Muscle of leg (tissue), 3 donors: ENCODE measurements at regions not wholly inside any gene's neighbourhood (a gene's known extent, or its start where the extent isn't known, plus 50 kb on each side); places are given as distances from the start of the nearest gene placed in this dataset.
"Not testable (repeated sequence)": the region's sequence is repeated elsewhere in the genome, so short reads cannot be mapped to it uniquely, and the experiment has no call there.

Experiments used
- DNase-seq: peaks from one replicate; pipeline ENCODE4 v3.0.0; 2013
- H3K27ac ChIP-seq: one replicate; pipeline ENCODE4 v1.5.1; 2013; ENCODE audit warnings: mild to moderate bottlenecking, low read length, control low read depth
- H3K27me3 ChIP-seq: one replicate; pipeline ENCODE4 v1.6.1; 2013; ENCODE audit warnings: low read length; ENCODE audit not compliant: control insufficient read depth, insufficient read depth
- H3K36me3 ChIP-seq: one replicate; pipeline ENCODE4 v1.6.1; 2013; ENCODE audit warnings: low read length; ENCODE audit not compliant: control insufficient read depth, insufficient read depth
- H3K4me1 ChIP-seq: one replicate; pipeline ENCODE4 v1.6.1; 2013; ENCODE audit warnings: low read length; ENCODE audit not compliant: control insufficient read depth, insufficient read depth
- H3K4me3 ChIP-seq: one replicate; pipeline ENCODE4 v1.5.1; 2013; ENCODE audit warnings: low read length, control low read depth
- H3K9me3 ChIP-seq: replicated peaks from 2 replicates; pipeline ENCODE4 v1.6.1; 2013; ENCODE audit warnings: low read depth, low read length; ENCODE audit not compliant: control insufficient read depth
- WGBS: methylation state at CpG from one replicate; pipeline ENCODE4 v1.1.5; 2013; ENCODE audit warnings: missing lambda C conversion rate; ENCODE audit not compliant: insufficient coverage; 5-methylcytosine and 5-hydroxymethylcytosine counted together

DNA sequence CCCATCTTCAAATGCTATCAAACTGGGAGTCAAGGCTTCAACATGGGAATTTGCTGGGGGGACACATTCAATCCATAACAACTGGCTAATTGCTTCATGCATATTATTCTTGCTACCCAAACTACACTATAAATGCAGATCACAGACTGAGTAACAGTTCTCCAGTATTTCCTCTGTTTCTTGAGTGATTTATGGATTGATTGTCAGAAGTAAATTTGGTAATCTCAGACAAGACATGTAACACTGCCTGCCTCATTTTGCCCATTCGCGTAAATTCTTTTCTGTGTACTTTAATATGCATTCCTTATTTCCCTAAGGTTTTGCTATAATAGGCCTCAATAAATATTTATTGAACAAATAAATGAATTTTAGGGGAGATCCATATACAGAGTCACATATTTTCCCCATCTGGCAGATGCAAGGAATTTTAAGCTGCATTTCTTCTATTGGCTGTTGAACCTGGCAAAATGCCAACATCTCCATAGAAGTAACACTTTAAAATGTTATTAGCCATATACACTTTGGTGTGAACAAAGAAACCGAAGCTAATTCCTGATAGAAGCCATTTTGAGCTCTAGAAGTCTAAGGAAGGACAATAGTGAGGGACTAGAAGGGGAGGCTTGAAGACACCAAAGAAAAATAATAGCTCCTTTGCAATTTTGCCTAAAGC is 98.2 kb downstream of the QRSL1 start:
- no CpG with 5 or more reads among the region's 3 CpGs for whole genome bisulfite sequencing
- DNase-seq: no peak
- Histone ChIP-seq H3K27ac (no peak overlapping the region), H3K36me3 (no peaks in the 10 kb centered on the region), H3K9me3 (no peaks in the 10 kb centered on the region), H3K4me3 (no peak overlapping the region), H3K27me3 (no peaks in the 10 kb centered on the region), H3K4me1 (peaks cover 30% of the 10 kb centered on the region)

DNA sequence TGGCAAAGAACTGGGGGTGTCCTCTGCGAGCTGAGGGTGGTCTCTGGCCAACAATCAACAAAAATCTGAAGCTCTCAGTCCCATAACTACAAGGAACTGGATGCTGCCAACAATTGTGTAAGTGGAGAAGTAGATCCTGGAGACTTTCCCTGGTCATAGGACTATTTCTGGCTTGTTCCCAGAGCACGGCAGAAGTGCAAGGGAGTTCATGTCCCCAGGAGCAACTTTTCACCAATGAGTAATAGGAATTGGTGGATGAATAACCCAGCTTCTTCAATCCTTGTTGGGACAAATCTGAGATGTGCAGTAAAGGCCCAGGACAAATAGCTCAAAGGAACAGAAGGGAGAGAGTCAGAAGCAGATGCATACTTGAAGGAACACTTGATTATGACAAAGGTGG is 95.5 kb downstream of the QRSL1 start:
- H3K4me3 ChIP-seq: no peak overlapping the region
- WGBS: 17% methylated on average over 1 of the region's 2 CpGs
- H3K27me3 ChIP-seq: no peaks in the 10 kb centered on the region
- DNase-seq: no peak
- peaks cover 7% of the 10 kb centered on the region for H3K4me1 ChIP-seq
- H3K36me3 ChIP-seq: no peaks in the 10 kb centered on the region
- no peak overlapping the region for H3K27ac ChIP-seq
- H3K9me3 ChIP-seq: no peaks in the 10 kb centered on the region

DNA sequence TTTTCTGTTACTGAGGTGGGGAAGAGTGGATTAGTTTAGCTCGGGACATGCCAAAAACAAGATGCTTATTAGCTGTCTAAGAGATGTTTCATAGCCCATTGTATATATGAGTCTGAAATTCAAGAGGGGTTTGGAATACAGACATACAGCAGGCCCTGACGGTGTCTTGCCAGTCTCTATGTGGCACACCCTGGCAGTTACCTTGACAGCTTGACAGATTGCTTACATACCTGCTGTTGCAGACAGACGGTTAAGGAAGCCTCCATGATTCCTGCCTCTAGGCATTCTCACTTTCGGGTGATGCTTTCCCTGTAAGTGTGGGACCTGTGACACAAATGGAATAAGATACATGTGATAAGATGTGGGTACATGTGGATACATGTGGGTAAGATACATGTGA is 95.0 kb downstream of the QRSL1 start:
- WGBS: 78% methylated on average over 3 of the region's 4 CpGs
- peaks cover 4% of the 10 kb centered on the region for H3K4me1 ChIP-seq

DNA sequence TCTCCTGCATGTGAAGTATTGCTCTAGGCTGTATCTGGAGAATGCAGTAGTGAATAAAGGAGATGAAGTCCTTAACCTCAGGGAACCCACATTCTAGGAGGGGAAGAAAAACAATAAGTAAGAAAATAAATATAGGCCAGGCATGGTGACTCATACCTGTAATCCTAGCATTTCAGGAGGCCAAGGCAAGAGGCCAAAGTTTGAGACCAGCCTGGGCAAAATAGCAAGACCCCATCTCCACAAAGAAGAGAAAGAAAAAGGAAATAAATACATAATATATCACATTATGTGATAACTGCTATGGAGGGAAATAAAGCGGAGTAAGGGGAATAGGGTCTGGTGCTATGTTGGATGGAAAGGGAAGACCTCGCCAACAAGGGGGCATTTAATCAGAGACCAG is 94.0 kb downstream of the QRSL1 start:
- H3K27me3 ChIP-seq, H3K27ac ChIP-seq, H3K4me1 ChIP-seq, DNase-seq, H3K4me3 ChIP-seq, H3K36me3 ChIP-seq, H3K9me3 ChIP-seq: not testable (repeated sequence)
- 95% methylated on average over 2 of the region's 2 CpGs for WGBS

More for the DNA sequence above, 95.0 kb downstream of the QRSL1 start:
- no peak overlapping the region for H3K27ac ChIP-seq
- H3K4me3 ChIP-seq: no peak overlapping the region
- H3K27me3 ChIP-seq: no peaks in the 10 kb centered on the region
- no peaks in the 10 kb centered on the region for H3K9me3 ChIP-seq
- DNase-seq: no peak
- H3K36me3 ChIP-seq: no peaks in the 10 kb centered on the region

DNA sequence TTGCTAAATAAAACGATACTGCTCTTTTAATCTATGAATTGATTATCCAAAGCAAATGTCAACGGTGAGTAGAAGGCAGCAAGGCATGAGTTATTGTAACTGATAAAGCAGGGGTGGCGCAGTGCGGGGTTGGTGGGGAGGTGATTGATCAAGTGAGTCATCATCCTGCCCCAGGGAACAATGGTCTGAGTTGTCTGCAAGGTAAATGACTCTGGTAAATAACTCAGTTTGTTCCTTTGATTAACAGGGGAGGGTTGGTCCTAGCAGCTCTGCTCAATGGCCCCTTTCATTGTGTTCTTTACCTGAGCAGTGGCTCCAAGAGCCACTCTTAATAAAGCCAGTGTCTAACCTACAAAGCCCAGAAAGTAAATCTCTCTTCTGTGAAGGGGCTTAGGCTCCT is 91.8 kb downstream of the QRSL1 start:
- not testable (repeated sequence) for H3K4me1 ChIP-seq, H3K36me3 ChIP-seq, H3K27me3 ChIP-seq, H3K9me3 ChIP-seq, H3K4me3 ChIP-seq, H3K27ac ChIP-seq, DNase-seq
- no CpG with 5 or more reads among the region's 4 CpGs for WGBS
